A549 (cell line): ENCODE measurements at regions not wholly inside any gene's neighbourhood (a gene's known extent, or its start where the extent isn't known, plus 50 kb on each side); places are given as distances from the start of the nearest gene placed in this dataset.
"Not testable (repeated sequence)": the region's sequence is repeated elsewhere in the genome, so short reads cannot be mapped to it uniquely, and the experiment has no call there.

Source experiments
- ATAC-seq, 2 experiments: fragments of 200-7000 bp in 1 of 2; fragments of >200 bp in 1 of 2; cut with Nextera tagmentation in 1 of 2; cut with Tn5 transposase in 1 of 2; 3 replicates each; pipeline versions ENCODE4 v1.8.0 to v1.9.1; 2018 to 2020; ENCODE audit warnings: mild to moderate bottlenecking in 1 of 2, moderate library complexity in 1 of 2
- CTCF ChIA-PET: fragments of 300-600 bp; sonication (Branson Sonifier 250); formaldehyde crosslinking; extraction: SDS; loops from one replicate; lab custom pipeline; 2021; ENCODE audit warnings: antibody characterized with exemption, inconsistent platforms; lab: Yijun Ruan, JAX
- POLR2A ChIA-PET: fragments of 350-600 bp; formaldehyde crosslinking; extraction: SDS; loops from one replicate; lab custom pipeline; 2021; ENCODE audit warnings: antibody characterized with exemption, inconsistent platforms; lab: Yijun Ruan, JAX
- DNase-seq, 2 experiments: peaks; one replicate each; pipeline versions ENCODE4 v3.0.0 to v3.0.0-alpha.2; 2011 to 2016; ENCODE audit warnings: low read depth in 1 of 2, low spot score in 1 of 2
- FAIRE-seq: peaks from 2 replicates; lab custom pipeline; 2011; peaks lifted over from hg19 to GRCh38; lab: Jason Lieb, UNC
- H3K27ac ChIP-seq, 2 experiments: fragments of >200 bp; sonication (Bioruptor Twin); formaldehyde crosslinking; 3 replicates each; pipeline ENCODE4 v1.5.1; 2016 to 2017
- H3K4me1 ChIP-seq: fragments of >200 bp; sonication (Bioruptor Twin); formaldehyde crosslinking; 3 replicates; pipeline ENCODE4 v1.6.1; 2016
- H3K4me2 ChIP-seq: fragments of >200 bp; sonication (Bioruptor Twin); formaldehyde crosslinking; 3 replicates; pipeline ENCODE4 v1.6.1; 2016
- H3K4me3 ChIP-seq: fragments of >200 bp; sonication (Bioruptor Twin); formaldehyde crosslinking; 3 replicates; pipeline ENCODE4 v1.5.1; 2016
- H3K9me3 ChIP-seq: fragments of >200 bp; sonication (Bioruptor Twin); formaldehyde crosslinking; 3 replicates; pipeline ENCODE4 v1.6.1; 2016
- CEBPB ChIP-seq, 2 experiments: fragments of >200 bp in 1 of 2; sonication (Bioruptor Twin) in 1 of 2; formaldehyde crosslinking in 1 of 2; IDR thresholded peaks; 2 replicates each; pipeline ENCODE4 v1.6.1; 2012 to 2016
- CHD4 ChIP-seq: fragments of 200-600 bp; sonication (generic); IDR thresholded peaks from 2 replicates; pipeline ENCODE4 v1.6.1; 2016; ENCODE audit warnings: antibody characterized with exemption, mild to moderate bottlenecking, borderline replicate concordance
- EHMT2 ChIP-seq: fragments of 200-600 bp; sonication (generic); IDR thresholded peaks from 2 replicates; pipeline ENCODE4 v1.6.1; 2016; ENCODE audit warnings: antibody characterized with exemption, low read depth, mild to moderate bottlenecking, moderate library complexity
- ELK1 ChIP-seq: fragments of 150-350 bp; IDR thresholded peaks from 2 replicates; pipeline ENCODE4 v1.6.1; 2014; ENCODE audit warnings: low read depth, mild to moderate bottlenecking, low read length
- ESRRA ChIP-seq: fragments of 150-350 bp; IDR thresholded peaks from 2 replicates; pipeline ENCODE4 v1.6.1; 2014; ENCODE audit warnings: mild to moderate bottlenecking, low read length, borderline replicate concordance
- HOXA7 ChIP-seq: fragments of 250-450 bp; sonication (Bioruptor Pico); IDR thresholded peaks from 2 replicates; pipeline ENCODE4 v1.5.0; 2020; ENCODE audit warnings: mild to moderate bottlenecking, moderate library complexity
- HOXB13 ChIP-seq: fragments of 250-450 bp; sonication (Bioruptor Pico); IDR thresholded peaks from 2 replicates; pipeline ENCODE4 v1.5.0; 2020; ENCODE audit warnings: low read depth, mild to moderate bottlenecking, moderate library complexity
- HOXB5 ChIP-seq: fragments of 250-450 bp; sonication (Bioruptor Pico); IDR thresholded peaks from 2 replicates; pipeline ENCODE4 v1.5.0; 2020; ENCODE audit warnings: mild to moderate bottlenecking, moderate library complexity
- KDM1A ChIP-seq: fragments of 200-600 bp; sonication (generic); IDR thresholded peaks from 2 replicates; pipeline ENCODE4 v1.6.1; 2016; ENCODE audit warnings: low read depth, mild to moderate bottlenecking
- MAX ChIP-seq: IDR thresholded peaks from 2 replicates; pipeline ENCODE4 v1.6.1; 2012
- MAZ ChIP-seq: fragments of 150-350 bp; IDR thresholded peaks from 2 replicates; pipeline ENCODE4 v1.6.1; 2014; ENCODE audit warnings: antibody characterized with exemption, low read depth, low read length, borderline replicate concordance
- PHF8 ChIP-seq: fragments of 200-600 bp; sonication (generic); IDR thresholded peaks from 2 replicates; pipeline ENCODE4 v1.6.1; 2016; ENCODE audit warnings: low read depth, mild to moderate bottlenecking, antibody characterized with exemption, moderate library complexity, borderline replicate concordance
- RAD21 ChIP-seq, 2 experiments: fragments of >200 bp in 1 of 2; sonication (Bioruptor Twin) in 1 of 2; formaldehyde crosslinking in 1 of 2; IDR thresholded peaks in 1 of 2; conservative IDR thresholded peaks in 1 of 2; 2 replicates in 1 of 2; 3 replicates in 1 of 2; pipeline ENCODE4 v1.6.1; 2012 to 2018; ENCODE audit warnings: inconsistent platforms in 1 of 2
- RARB ChIP-seq: fragments of 250-450 bp; sonication (Bioruptor Pico); IDR thresholded peaks from 2 replicates; pipeline ENCODE4 v1.8.0; 2021; ENCODE audit warnings: mild to moderate bottlenecking, moderate library complexity
- RCOR1 ChIP-seq: fragments of 150-350 bp; IDR thresholded peaks from 2 replicates; pipeline ENCODE4 v1.6.1; 2014; ENCODE audit warnings: antibody characterized with exemption, low read length, low read depth
- RFX5 ChIP-seq: fragments of 450-650 bp; IDR thresholded peaks from 2 replicates; pipeline ENCODE4 v1.7.1; 2014; ENCODE audit warnings: antibody characterized with exemption, mild to moderate bottlenecking, moderate library complexity
- TFCP2L1 ChIP-seq: fragments of 250-450 bp; sonication (Bioruptor Pico); IDR thresholded peaks from 2 replicates; pipeline ENCODE4 v1.5.0; 2021; ENCODE audit warnings: mild to moderate bottlenecking
- ZFP36 ChIP-seq: fragments of 450-650 bp; IDR thresholded peaks from 2 replicates; pipeline ENCODE4 v1.6.1; 2014; ENCODE audit warnings: borderline replicate concordance; ENCODE audit not compliant: partially characterized antibody
- ZNF302 ChIP-seq: fragments of 250-450 bp; sonication (Bioruptor Pico); IDR thresholded peaks from 2 replicates; pipeline ENCODE4 v1.9.0; 2021; ENCODE audit warnings: inconsistent platforms, mild to moderate bottlenecking, moderate library complexity
- ZSCAN20 ChIP-seq: fragments of 250-450 bp; sonication (Bioruptor Pico); IDR thresholded peaks from 2 replicates; pipeline ENCODE4 v1.8.0; 2022; ENCODE audit warnings: mild to moderate bottlenecking, moderate library complexity
- WGBS: methylation state at CpG from one replicate; pipeline ENCODE4 v1.1.6; 2017; ENCODE audit errors: missing lambda C conversion rate; 5-methylcytosine and 5-hydroxymethylcytosine counted together

- no peak for FAIRE-seq
- TF ChIP-seq ZSCAN20 (CRISPR knock-in tag) = no peak
- TF ChIP-seq RARB (CRISPR knock-in tag) = no peak
- TF ChIP-seq MAZ = no peak
- no peak for TF ChIP-seq PHF8
- TF ChIP-seq KDM1A = no peak
- no peak for TF ChIP-seq ESRRA
- TF ChIP-seq ZNF302 (CRISPR knock-in tag) = no peak
- Histone ChIP-seq H3K27ac (peak overlapping the region; percentile 94 to 97), H3K4me1 (peaks cover 68% of the 10 kb centered on the region), H3K9me3 (0 out of 3 replicates have a peak, but pooled peaks cover 3% of the 10 kb centered on the region), H3K4me2 (peak overlapping the region; percentile 73), H3K4me3 (no peak overlapping the region)
- ChIA-PET POLR2A (no interaction called here), CTCF (interaction anchor here (1.3 kb wide), 1 partner anchor 234 kb away, joined by 4 read pairs; no protein-coding TSS in a partner anchor)
- no peak for ATAC-seq
- no peak for DNase-seq
- WGBS = 52% methylated on average over 3 of the region's 3 CpGs
Observed at GRCh38 chr6:106745197-106745770, 115.9 kb downstream of the QRSL1 start.

GRCh38 chr6:106744781-106745180 is 115.4 kb downstream of the QRSL1 start:
- Histone ChIP-seq H3K9me3 (0 out of 3 replicates have a peak, but pooled peaks cover 3% of the 10 kb centered on the region), H3K27ac (peak overlapping the region; percentile 94 to 97), H3K4me1 (peaks cover 68% of the 10 kb centered on the region), H3K4me3 (no peak overlapping the region), H3K4me2 (peak overlapping the region; percentile 73; the same call in 2 of the 3 replicates)
- ChIA-PET POLR2A (no interaction called here), CTCF (interaction anchor here (1.3 kb wide), 1 partner anchor 235 kb away, joined by 4 read pairs; no protein-coding TSS in a partner anchor)
- WGBS = 79% methylated on average over 2 of the region's 2 CpGs
- FAIRE-seq (no peak), ATAC-seq (no peak), DNase-seq (no peak)
- no peak for TF ChIP-seq ZFP36
- no peak for TF ChIP-seq ELK1
- no peak for TF ChIP-seq TFCP2L1 (CRISPR knock-in tag)
- TF ChIP-seq ESRRA = no peak

- Histone ChIP-seq H3K27ac (peak overlapping the region; percentile 94 to 97), H3K4me1 (peaks cover 66% of the 10 kb centered on the region)
- 62% methylated on average over 2 of the region's 2 CpGs for WGBS
- CTCF ChIA-PET = interaction anchor here (1.3 kb wide), 1 partner anchor 236 kb away, joined by 4 read pairs; no protein-coding TSS in a partner anchor
- H3K4me3 ChIP-seq, DNase-seq, POLR2A ChIA-PET, H3K4me2 ChIP-seq, ATAC-seq, H3K9me3 ChIP-seq, FAIRE-seq: not testable (repeated sequence)
Observed at GRCh38 chr6:106744029-106744428, 114.7 kb downstream of the QRSL1 start.

GRCh38 chr6:106743612-106744011 is 114.2 kb downstream of the QRSL1 start:
- no peak for FAIRE-seq
- CTCF ChIA-PET = interaction anchor here (1.0 kb wide), 1 partner anchor 13 kb away, joined by 3 read pairs; no protein-coding TSS in a partner anchor
- Histone ChIP-seq H3K9me3 (0 out of 3 replicates have a peak, but pooled peaks cover 3% of the 10 kb centered on the region), H3K27ac (peak overlapping the region; percentile 94 to 97), H3K4me3 (no peak overlapping the region), H3K4me2 (0 out of 3 replicates have a peak overlapping the region, but pooled peaks have one; percentile 1), H3K4me1 (peaks cover 64% of the 10 kb centered on the region)
- POLR2A ChIA-PET = no interaction called here
- DNase-seq = no peak
- 19% methylated on average over 2 of the region's 2 CpGs for WGBS
- TF ChIP-seq ZFP36 (no peak), RFX5 (no peak), PHF8 (no peak), EHMT2 (no peak), RCOR1 (no peak), HOXB13 (CRISPR knock-in tag) (no peak), HOXB5 (CRISPR knock-in tag) (no peak), MAX (no peak), KDM1A (no peak), RAD21 (conservative IDR thresholded peaks at IDR 0.05 in 1 of 2, IDR thresholded peaks at IDR 0.05 in 1 of 2) (no peak), CEBPB (IDR thresholded peaks at IDR 0.05) (no peak), CHD4 (no peak), HOXA7 (CRISPR knock-in tag) (no peak), ZNF302 (CRISPR knock-in tag) (no peak)
- ATAC-seq = no peak
